NCI-H2081 (cell line): ENCODE measurements at regions not wholly inside any gene's neighbourhood (a gene's known extent, or its start where the extent isn't known, plus 50 kb on each side); places are given as distances from the start of the nearest gene placed in this dataset.
"Not testable (repeated sequence)": the region's sequence is repeated elsewhere in the genome, so short reads cannot be mapped to it uniquely, and the experiment has no call there.

Source experiments
- DNase-seq, 2 experiments: peaks; one replicate each; lab custom pipeline; 2025; lab: John Stamatoyannopoulos, UW

DNA sequence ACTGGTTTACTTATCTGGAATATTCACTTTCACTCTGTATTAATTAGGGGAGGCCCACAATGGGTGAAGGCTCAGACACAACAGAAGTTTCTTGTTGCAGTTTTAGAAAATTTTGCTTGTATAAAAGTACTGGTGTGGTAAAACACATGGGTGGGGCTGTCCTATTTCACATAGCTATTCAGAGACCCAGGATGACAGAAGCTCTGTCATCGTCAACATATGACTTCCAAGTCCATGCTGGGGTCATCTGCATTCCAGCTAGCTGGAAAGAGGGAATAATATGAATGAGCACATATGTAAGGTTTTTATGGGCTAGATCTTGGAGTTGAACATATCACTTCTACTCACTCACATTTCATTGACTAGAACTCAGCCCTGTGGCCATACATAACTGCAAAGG, 166.4 kb upstream of the KCTD3 start:
- DNase-seq: no peak

GRCh38 chr1:215402147-215402546, 165.0 kb upstream of the KCTD3 start:
- DNase-seq: peak in 1 of 2 experiments; percentile 4

GRCh38 chr1:215405211-215405610, 161.9 kb upstream of the KCTD3 start:
- no peak for DNase-seq

GRCh38 chr1:215406927-215407326, 160.2 kb upstream of the KCTD3 start:
- DNase-seq: no peak

DNA sequence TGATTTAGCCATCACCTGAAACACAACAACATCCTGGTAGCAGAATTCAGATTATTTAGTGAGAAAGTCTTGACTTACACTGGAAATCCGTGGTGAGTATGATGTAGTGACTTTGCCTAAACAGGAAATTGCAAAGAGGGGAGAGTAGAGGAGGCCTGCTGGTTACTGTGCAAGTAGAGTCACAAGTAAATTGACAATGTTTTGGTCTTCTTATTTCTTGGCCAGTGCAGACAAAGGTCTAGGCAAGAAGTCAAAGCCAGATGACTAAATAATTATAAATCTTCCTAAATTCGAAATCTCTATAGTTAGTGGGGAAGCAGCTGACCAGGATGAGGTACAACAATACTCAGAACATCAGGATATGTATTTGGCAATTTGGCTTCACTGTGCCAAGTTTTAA, 159.5 kb upstream of the KCTD3 start:
- no peak for DNase-seq

- DNase-seq: not testable (repeated sequence)
Measured at GRCh38 chr1:215409546-215409945, 157.6 kb upstream of the KCTD3 start.

GRCh38 chr1:215415521-215415920, 151.6 kb upstream of the KCTD3 start:
- not testable (repeated sequence) for DNase-seq

- DNase-seq: no peak
Measured at GRCh38 chr1:215416497-215416896, 150.6 kb upstream of the KCTD3 start.

GRCh38 chr1:215417122-215417521, 150.0 kb upstream of the KCTD3 start:
- no peak for DNase-seq

DNA sequence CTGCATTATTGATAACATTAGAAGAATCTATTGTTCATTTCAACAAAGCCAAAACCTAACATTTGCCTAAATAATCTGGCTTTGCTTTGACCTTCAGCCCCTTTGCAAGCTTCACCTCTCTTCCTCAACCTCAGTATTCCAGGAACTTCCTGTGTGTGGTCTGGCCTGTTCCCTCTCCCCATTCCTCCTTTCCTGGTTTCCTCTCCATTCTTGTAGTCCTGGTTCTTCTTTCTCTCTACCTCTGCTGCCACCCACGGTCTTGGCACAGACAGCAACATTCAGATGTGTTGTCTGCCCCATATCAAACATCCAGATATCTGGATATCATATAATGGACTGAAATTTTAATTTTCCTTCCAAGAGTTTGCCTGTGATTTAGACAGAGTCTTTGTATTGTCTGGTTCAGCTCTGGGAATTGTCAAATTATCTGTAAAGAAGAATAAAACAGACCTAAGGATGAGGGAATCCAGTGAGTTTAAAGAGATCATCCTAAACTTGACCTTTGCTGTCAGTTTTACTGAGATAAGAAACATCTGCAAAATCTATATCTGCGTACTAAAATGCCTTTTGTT, 148.1 kb upstream of the KCTD3 start:
- no peak for DNase-seq

DNA sequence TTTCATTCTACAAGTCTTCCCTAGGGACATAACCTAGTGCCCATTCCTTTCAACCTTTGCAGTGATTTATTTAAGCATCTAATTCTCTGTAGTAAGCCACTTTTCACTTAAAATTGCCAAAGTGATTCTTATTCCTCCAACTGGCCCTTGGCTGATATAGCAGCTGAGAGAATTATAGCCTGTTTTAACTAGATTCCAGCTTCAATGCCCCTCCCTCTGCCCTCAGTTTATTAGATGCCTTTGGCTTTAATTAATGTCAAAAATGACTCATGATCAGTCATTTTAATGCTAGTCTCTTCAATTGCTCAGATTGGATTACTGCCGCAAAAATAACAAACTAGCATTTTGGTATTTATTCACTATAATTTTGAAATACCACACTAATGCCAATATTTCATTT, 145.4 kb upstream of the KCTD3 start:
- DNase-seq: no peak

DNA sequence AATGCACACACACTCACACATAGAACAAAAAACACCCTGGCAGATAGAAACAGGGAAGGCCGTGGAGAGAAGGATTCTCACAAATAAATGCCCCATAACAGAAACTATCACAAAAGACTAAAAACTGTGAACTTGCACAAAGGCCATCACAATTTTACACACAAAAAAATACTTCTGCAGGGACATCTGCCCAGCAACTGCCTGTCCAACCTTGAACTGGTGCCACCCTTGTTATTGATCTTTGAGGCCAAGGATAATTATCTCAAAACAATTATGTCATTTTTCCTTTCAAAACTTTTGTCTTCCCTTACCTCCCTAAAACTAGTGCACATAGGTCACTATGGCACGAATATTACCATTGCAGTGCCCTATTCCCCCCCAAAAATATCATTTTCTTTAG, 143.8 kb upstream of the KCTD3 start:
- DNase-seq: no peak

DNA sequence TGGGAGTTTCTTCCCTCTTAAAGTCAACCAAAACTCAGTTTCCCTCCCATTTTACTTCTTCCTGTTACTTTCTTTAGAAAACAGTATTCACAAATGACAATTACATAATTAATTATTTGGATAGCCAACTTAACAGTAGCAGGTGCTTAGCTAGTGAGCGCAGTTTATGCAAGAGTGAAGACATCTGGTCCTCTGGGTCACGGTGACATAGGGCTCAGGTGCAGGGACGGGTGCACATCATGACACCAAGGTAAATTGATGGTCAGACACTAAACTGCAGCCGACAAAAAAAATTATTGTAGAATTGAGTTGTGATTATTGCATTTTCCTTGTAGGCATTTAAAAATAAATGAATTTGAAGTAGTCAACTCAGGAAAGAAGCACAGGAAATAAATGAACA, 142.0 kb upstream of the KCTD3 start:
- no peak for DNase-seq

- DNase-seq: no peak
Measured at GRCh38 chr1:215426101-215426500, 141.0 kb upstream of the KCTD3 start.

- not testable (repeated sequence) for DNase-seq
Measured at GRCh38 chr1:215432483-215433227, 134.4 kb upstream of the KCTD3 start.

DNA sequence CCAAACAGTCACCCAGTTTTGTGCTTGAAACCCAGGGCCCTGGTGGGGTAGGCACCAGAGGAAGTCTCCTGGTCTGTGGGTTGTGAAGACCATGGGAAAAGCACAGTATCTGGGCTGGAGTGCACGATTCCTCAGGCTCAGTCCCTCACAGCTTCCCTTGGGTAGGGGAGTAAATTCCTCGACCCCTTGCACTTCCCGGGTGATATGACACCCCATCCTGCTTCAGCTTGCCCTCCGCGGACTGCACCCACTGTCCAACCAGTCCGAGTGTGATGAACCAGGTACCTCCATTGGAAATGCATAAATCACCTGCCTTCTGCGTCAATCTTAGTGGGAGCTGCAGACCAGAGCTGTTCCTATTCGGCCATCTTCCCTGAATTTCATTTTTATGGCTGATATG, 133.9 kb upstream of the KCTD3 start:
- DNase-seq: no peak

DNA sequence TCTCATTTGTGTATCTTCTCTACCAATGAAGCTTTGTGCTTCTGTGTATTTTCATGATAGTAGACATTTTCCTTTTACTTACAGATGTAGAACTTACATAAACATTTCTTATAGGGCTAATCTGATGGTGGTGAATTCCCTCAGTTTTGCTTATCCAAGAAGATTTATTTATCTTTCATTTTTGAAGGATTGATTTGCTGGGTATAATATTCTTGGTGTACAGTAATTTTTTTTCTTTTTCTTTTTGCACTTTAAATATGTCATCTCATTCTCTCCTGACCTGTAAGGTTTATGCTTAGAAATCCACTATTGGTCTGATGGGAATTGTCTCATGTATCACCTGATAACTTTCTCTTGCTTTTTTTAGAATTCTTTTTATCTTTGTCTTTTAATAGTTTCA, 127.6 kb upstream of the KCTD3 start:
- no peak for DNase-seq

DNA sequence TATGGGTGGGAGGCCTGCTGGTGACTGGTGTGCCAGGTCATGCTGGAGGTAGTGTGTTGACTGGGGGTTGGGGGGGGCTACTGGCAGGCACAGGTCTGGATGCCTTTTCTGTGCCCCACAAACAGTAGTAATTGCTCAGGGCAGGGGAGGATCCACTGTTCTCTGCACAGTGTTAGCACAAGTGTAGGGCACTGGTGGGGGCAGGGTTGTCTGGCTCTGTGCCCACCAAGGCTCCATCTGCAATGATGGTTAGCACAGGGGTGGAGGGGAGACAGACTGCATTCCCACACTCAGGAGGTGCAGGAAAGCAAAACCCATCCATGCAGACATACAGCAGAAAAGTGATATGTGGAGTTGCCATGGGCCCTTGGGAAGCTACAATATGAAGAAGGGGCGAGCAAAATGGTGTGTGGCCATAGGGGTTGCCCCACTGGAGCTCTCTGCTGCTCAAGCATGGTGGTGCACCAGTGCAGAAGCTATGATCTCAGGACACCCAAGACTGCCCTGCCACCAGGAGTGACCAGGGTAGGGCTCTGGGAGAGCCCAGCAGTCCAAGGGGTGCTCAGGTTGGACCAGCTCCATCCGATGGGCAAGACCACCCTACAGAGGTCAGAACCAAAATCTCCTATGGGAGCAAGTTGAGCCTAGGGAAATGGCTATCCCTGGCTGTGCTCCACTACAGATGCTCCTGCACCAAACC, 122.2 kb upstream of the KCTD3 start:
- DNase-seq: no peak

DNA sequence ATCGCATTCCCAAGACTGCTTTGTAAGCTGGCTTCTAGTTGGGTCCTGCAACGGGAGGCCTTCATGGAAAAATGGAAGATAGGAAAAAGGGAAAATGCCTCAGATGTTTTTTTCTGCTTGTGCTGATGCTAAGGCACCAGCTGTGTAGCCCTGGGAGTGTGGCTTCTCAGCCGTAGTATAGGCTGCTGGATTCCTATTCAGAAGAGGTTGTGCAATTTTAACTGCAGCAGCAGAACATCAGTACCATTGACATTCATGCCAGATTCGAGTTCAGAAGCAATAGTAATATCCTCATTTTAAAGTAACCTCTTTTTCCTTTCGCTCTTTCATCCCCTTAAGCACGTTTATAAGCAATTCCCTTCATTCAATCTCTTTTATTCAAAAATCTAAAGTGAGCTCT, 119.1 kb upstream of the KCTD3 start:
- DNase-seq: not testable (repeated sequence)

GRCh38 chr1:215449147-215449546, 118.0 kb upstream of the KCTD3 start:
- not testable (repeated sequence) for DNase-seq

GRCh38 chr1:215453440-215453839, 113.7 kb upstream of the KCTD3 start:
- no peak for DNase-seq

GRCh38 chr1:215457213-215457612, 109.9 kb upstream of the KCTD3 start:
- no peak for DNase-seq

GRCh38 chr1:215458104-215458503, 109.0 kb upstream of the KCTD3 start:
- DNase-seq: no peak
